ENCODE measurements at regions not wholly inside any gene's neighbourhood (a gene's known extent, or its start where the extent isn't known, plus 50 kb on each side); places are given as distances from the start of the nearest gene placed in this dataset.

DNA sequence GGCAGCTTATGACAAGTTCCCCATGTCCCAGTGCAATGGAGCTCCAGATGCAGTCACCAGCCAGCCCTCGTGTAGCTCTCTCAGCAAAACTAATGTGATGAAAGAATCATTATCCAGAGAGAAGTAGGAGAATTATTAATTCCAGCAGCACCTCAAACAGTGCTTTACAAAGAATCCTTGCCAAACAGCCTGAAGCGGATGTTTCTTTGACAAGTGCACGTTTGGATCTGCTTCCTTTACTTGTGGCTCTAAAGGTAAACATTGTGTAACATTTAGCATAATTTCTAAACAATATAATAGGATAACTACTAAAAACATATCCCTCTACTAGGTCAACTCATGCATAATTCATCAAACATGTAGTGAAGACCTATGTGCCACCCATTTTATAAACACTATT is 197.0 kb downstream of the FAM181B start:
- TF ChIP-seq, protein P1, sequence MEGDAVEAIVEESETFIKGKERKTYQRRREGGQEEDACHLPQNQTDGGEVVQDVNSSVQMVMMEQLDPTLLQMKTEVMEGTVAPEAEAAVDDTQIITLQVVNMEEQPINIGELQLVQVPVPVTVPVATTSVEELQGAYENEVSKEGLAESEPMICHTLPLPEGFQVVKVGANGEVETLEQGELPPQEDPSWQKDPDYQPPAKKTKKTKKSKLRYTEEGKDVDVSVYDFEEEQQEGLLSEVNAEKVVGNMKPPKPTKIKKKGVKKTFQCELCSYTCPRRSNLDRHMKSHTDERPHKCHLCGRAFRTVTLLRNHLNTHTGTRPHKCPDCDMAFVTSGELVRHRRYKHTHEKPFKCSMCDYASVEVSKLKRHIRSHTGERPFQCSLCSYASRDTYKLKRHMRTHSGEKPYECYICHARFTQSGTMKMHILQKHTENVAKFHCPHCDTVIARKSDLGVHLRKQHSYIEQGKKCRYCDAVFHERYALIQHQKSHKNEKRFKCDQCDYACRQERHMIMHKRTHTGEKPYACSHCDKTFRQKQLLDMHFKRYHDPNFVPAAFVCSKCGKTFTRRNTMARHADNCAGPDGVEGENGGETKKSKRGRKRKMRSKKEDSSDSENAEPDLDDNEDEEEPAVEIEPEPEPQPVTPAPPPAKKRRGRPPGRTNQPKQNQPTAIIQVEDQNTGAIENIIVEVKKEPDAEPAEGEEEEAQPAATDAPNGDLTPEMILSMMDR (IDR thresholded peaks at IDR 0.05; ENCODE audit: low read depth, low read length, poor library complexity, severe bottlenecking) = no peak
- no peak for TF ChIP-seq EZH2phosphoT487 (IDR thresholded peaks at IDR 0.05; ENCODE audit: borderline replicate concordance, low read length)
